ENCODE measurements at regions not wholly inside any gene's neighbourhood (a gene's known extent, or its start where the extent isn't known, plus 50 kb on each side); places are given as distances from the start of the nearest gene placed in this dataset.

- no peak for DNase-seq
Observed at GRCh38 chr2:200217320-200217719, 89.2 kb upstream of the SPATS2L start.

GRCh38 chr2:200218645-200219044, 87.8 kb upstream of the SPATS2L start:
- DNase-seq, result no peak

- no peak for DNase-seq
Observed at GRCh38 chr2:200219309-200220113, 87.0 kb upstream of the SPATS2L start.

- DNase-seq, result no peak
Observed at GRCh38 chr2:200220251-200220650, 86.2 kb upstream of the SPATS2L start.

GRCh38 chr2:200221055-200221955, 85.2 kb upstream of the SPATS2L start:
- no peak for DNase-seq

GRCh38 chr2:200222791-200223190, 83.7 kb upstream of the SPATS2L start:
- no peak for DNase-seq

- no peak for DNase-seq
Observed at GRCh38 chr2:200223205-200223784, 83.2 kb upstream of the SPATS2L start.

GRCh38 chr2:200225951-200226350, 80.5 kb upstream of the SPATS2L start:
- no peak for DNase-seq

GRCh38 chr2:200226451-200227426, 79.8 kb upstream of the SPATS2L start:
- no peak for DNase-seq

GRCh38 chr2:200230716-200231115, 75.8 kb upstream of the SPATS2L start:
- no peak for DNase-seq

- DNase-seq, result no peak
Observed at GRCh38 chr2:200235533-200235932, 71.0 kb upstream of the SPATS2L start.

- no peak for DNase-seq
Observed at GRCh38 chr2:200239216-200239615, 67.3 kb upstream of the SPATS2L start.

GRCh38 chr2:200242570-200242969, 63.9 kb upstream of the SPATS2L start:
- DNase-seq, result no peak

GRCh38 chr2:200243441-200243840, 63.1 kb upstream of the SPATS2L start:
- DNase-seq, result no peak

GRCh38 chr2:200244111-200244510, 62.4 kb upstream of the SPATS2L start:
- DNase-seq, result no peak

- no peak for DNase-seq
Observed at GRCh38 chr2:200247494-200247893, 59.0 kb upstream of the SPATS2L start.

GRCh38 chr2:200252265-200253067, 54.0 kb upstream of the SPATS2L start:
- no peak for DNase-seq

- DNase-seq, result no peak
Observed at GRCh38 chr2:200253639-200254038, 52.9 kb upstream of the SPATS2L start.

- DNase-seq, result no peak
Observed at GRCh38 chr2:200254773-200255172, 51.7 kb upstream of the SPATS2L start.

GRCh38 chr2:200255549-200255948, 50.9 kb upstream of the SPATS2L start:
- no peak for DNase-seq

Measured in COR-L47 (cell line).